ENCODE measurements at regions not wholly inside any gene's neighbourhood (a gene's known extent, or its start where the extent isn't known, plus 50 kb on each side); places are given as distances from the start of the nearest gene placed in this dataset.

- Mint-ChIP-seq H3K27ac (no peak overlapping the region), H3K4me3 (no peak overlapping the region), H3K9me3 (no peaks in the 10 kb centered on the region), H3K27me3 (no peaks in the 10 kb centered on the region), H3K36me3 (ENCODE audit: low read depth) (no peaks in the 10 kb centered on the region), H3K4me1 (ENCODE audit: low read depth) (no peaks in the 10 kb centered on the region)
- ChIA-PET POLR2A (no interaction called here), CTCF (interaction anchor here (0.9 to 1.2 kb wide), 3 partner anchors 11 to 333 kb away, joined by 3 to 4 read pairs (median 3); no protein-coding TSS in a partner anchor)
- DNase-seq (no peak), ATAC-seq (no peak)
- intact Hi-C loops (cut with micrococcal nuclease) = no loop called here
- TF ChIP-seq CTCF (IDR thresholded peaks at IDR 0.05) = no peak
Observed at GRCh38 chr18:3333056-3333720, 71.3 kb downstream of the MYL12B start.

- intact Hi-C loops (cut with micrococcal nuclease) = no loop called here
- DNase-seq = no peak
- ChIA-PET CTCF (interaction anchor here (0.9 to 1.2 kb wide), 3 partner anchors 11 to 333 kb away, joined by 3 to 4 read pairs (median 3); no protein-coding TSS in a partner anchor), POLR2A (no interaction called here)
- no peak for TF ChIP-seq CTCF (IDR thresholded peaks at IDR 0.05)
- ATAC-seq = no peak
- Mint-ChIP-seq H3K4me3 (no peak overlapping the region), H3K27me3 (no peaks in the 10 kb centered on the region), H3K27ac (no peak overlapping the region), H3K4me1 (ENCODE audit: low read depth) (no peaks in the 10 kb centered on the region), H3K36me3 (ENCODE audit: low read depth) (no peaks in the 10 kb centered on the region), H3K9me3 (no peaks in the 10 kb centered on the region)
Observed at GRCh38 chr18:3333721-3334386, 71.9 kb downstream of the MYL12B start.

DNA sequence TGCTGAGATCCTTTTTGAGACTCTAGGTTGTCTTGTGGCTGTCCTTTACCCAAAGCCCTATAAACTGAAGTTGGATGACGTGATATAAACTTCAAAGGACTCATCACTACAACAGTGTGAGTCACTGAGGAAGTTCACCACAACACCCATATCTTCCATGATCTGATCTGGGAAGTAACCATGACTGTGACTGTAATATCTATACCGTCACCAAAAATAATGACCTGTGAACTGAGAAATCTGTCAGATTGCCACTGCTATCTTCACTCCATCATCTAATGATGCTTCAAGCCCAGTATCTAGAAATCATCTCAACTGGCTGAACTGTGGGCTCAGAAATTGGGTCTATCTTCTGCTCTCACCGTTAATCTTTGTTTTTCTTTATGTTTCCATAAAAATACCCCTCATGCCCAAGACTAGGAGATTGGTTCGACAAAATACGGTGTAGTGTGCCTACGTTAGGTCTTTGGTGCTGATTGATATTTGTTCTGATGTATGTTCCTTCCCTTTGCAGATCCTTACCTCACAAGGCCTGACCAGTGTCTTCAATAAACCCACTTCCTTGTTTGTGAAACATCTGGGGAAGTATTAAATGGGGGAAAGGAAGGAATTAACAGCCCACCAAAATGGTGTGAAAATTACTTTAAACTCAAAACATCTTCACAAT is 78.2 kb downstream of the MYL12B start:
- H3K27me3 Mint-ChIP-seq = no peaks in the 10 kb centered on the region
- peak; percentile 58 for ATAC-seq
- no peak for TF ChIP-seq CTCF (IDR thresholded peaks at IDR 0.05)
- DNase-seq = no peak
- no peaks in the 10 kb centered on the region for H3K9me3 Mint-ChIP-seq
- intact Hi-C loops (cut with micrococcal nuclease) = no loop called here
- no peaks in the 10 kb centered on the region for H3K36me3 Mint-ChIP-seq (ENCODE audit: low read depth)
- no peak overlapping the region for H3K4me3 Mint-ChIP-seq
- ChIA-PET POLR2A (no interaction called here), CTCF (interaction anchor here (1.3 kb wide), 1 partner anchor 326 kb away, joined by 5 read pairs; no protein-coding TSS in a partner anchor)
- peaks cover 9% of the 10 kb centered on the region for H3K4me1 Mint-ChIP-seq (ENCODE audit: low read depth)
- no peak overlapping the region for H3K27ac Mint-ChIP-seq

DNA sequence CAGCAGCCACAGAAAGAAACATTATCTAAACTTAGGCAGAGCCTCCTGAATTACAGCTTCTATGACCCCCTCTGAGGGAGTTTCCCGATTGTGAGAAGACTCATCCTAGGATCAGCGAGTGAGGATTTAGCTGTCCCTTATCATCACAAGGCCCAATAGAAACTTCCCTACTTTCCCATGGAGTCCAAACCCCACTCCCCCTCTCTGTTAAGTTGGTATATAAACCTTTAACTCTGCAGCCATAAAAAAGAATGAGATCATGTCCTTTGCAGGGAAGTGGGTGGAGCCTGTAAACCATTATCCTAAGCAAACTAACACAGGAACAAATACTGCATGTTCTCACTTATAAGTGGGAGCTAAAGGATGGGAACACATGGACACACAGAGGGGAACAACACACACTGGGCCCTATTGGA is 78.8 kb downstream of the MYL12B start:
- no peak for TF ChIP-seq CTCF (IDR thresholded peaks at IDR 0.05)
- no peak overlapping the region for H3K27ac Mint-ChIP-seq
- no peak for ATAC-seq
- intact Hi-C loops (cut with micrococcal nuclease) = no loop called here
- no peaks in the 10 kb centered on the region for H3K9me3 Mint-ChIP-seq
- H3K4me3 Mint-ChIP-seq = no peak overlapping the region
- ChIA-PET CTCF (interaction anchor here (1.3 kb wide), 1 partner anchor 325 kb away, joined by 5 read pairs; no protein-coding TSS in a partner anchor), POLR2A (no interaction called here)
- peaks cover 9% of the 10 kb centered on the region for H3K4me1 Mint-ChIP-seq (ENCODE audit: low read depth)
- no peaks in the 10 kb centered on the region for H3K36me3 Mint-ChIP-seq (ENCODE audit: low read depth)
- no peak for DNase-seq
- H3K27me3 Mint-ChIP-seq = no peaks in the 10 kb centered on the region

GRCh38 chr18:3342628-3343027 is 80.7 kb downstream of the MYL12B start:
- ATAC-seq (no peak), DNase-seq (no peak)
- no peaks in the 10 kb centered on the region for H3K9me3 Mint-ChIP-seq
- intact Hi-C loops (cut with micrococcal nuclease) = no loop called here
- H3K4me3 Mint-ChIP-seq = no peak overlapping the region
- no peak for TF ChIP-seq CTCF (IDR thresholded peaks at IDR 0.05)
- no peaks in the 10 kb centered on the region for H3K36me3 Mint-ChIP-seq (ENCODE audit: low read depth)
- CTCF ChIA-PET = no interaction called here
- H3K4me1 Mint-ChIP-seq (ENCODE audit: low read depth) = peaks cover 9% of the 10 kb centered on the region
- POLR2A ChIA-PET = no interaction called here
- H3K27me3 Mint-ChIP-seq = peaks cover 6% of the 10 kb centered on the region
- no peak overlapping the region for H3K27ac Mint-ChIP-seq

Measured in activated CD8-positive, alpha-beta T cell treated with anti-CD3 and anti-CD28 coated beads for 36 hours (primary cell).